Suprapubic skin (tissue), 4 donors: ENCODE measurements at regions not wholly inside any gene's neighbourhood (a gene's known extent, or its start where the extent isn't known, plus 50 kb on each side); places are given as distances from the start of the nearest gene placed in this dataset.

Experiments
- DNase-seq, 2 donors: peaks; one replicate each; pipeline ENCODE4 v3.0.0-alpha.2; 2019; ENCODE audit warnings: low spot score in 2 of 2
- H3K27ac ChIP-seq: fragments of 200-600 bp; sonication (generic); one replicate; pipeline ENCODE4 v1.5.1; 2019
- H3K27me3 ChIP-seq: fragments of 200-600 bp; sonication (generic); one replicate; pipeline ENCODE4 v1.5.1; 2019
- H3K36me3 ChIP-seq: fragments of 200-600 bp; sonication (generic); one replicate; pipeline ENCODE4 v1.5.1; 2019
- H3K4me1 ChIP-seq: fragments of 200-600 bp; sonication (generic); one replicate; pipeline ENCODE4 v1.5.1; 2019
- H3K4me3 ChIP-seq: fragments of 200-600 bp; sonication (generic); one replicate; pipeline ENCODE4 v1.5.1; 2019; ENCODE audit warnings: mild to moderate bottlenecking
- H3K9me3 ChIP-seq: fragments of 200-600 bp; sonication (generic); one replicate; pipeline ENCODE4 v1.5.1; 2019
- CTCF ChIP-seq, 2 donors: fragments of 200-600 bp in 1 of 2; fragments of 450-650 bp in 1 of 2; sonication (generic) in 1 of 2; IDR thresholded peaks; one replicate each; pipeline ENCODE4 v1.5.1; 2016 to 2019; ENCODE audit warnings: antibody characterized with exemption in 2 of 2, mild to moderate bottlenecking in 1 of 2, moderate library complexity in 1 of 2
- EP300 ChIP-seq: sonication (generic); formaldehyde crosslinking; IDR thresholded peaks from one replicate; pipeline ENCODE4 v1.6.1; 2017; ENCODE audit warnings: antibody characterized with exemption
- POLR2A ChIP-seq, 2 donors: fragments of 450-650 bp; IDR thresholded peaks; one replicate each; pipeline ENCODE4 v1.6.1; 2017; ENCODE audit warnings: antibody characterized with exemption in 2 of 2, mild to moderate bottlenecking in 2 of 2, moderate library complexity in 2 of 2
- POLR2AphosphoS5 ChIP-seq, 3 donors: sonication (generic); formaldehyde crosslinking; IDR thresholded peaks; one replicate each; pipeline ENCODE4 v1.6.1; 2017; ENCODE audit warnings: antibody characterized with exemption in 3 of 3
- WGBS: methylation state at CpG from one replicate; pipeline ENCODE4 v1.1.5; 2018; 5-methylcytosine and 5-hydroxymethylcytosine counted together

- no peak for TF ChIP-seq POLR2A (IDR thresholded peaks at IDR 0.05)
- TF ChIP-seq POLR2AphosphoS5 (IDR thresholded peaks at IDR 0.05), result no peak
- TF ChIP-seq EP300, result no peak
- no peak for TF ChIP-seq CTCF (IDR thresholded peaks at IDR 0.05)
- no peak for DNase-seq
- H3K27ac ChIP-seq, result no peak overlapping the region
- H3K27me3 ChIP-seq, result no peaks in the 10 kb centered on the region
- no peaks in the 10 kb centered on the region for H3K4me1 ChIP-seq
- 61% methylated on average over 1 of the region's 1 CpG for WGBS
- no peaks in the 10 kb centered on the region for H3K9me3 ChIP-seq
- no peak overlapping the region for H3K4me3 ChIP-seq
- no peaks in the 10 kb centered on the region for H3K36me3 ChIP-seq
Measured at GRCh38 chrX:30979271-30979670, 90.2 kb upstream of the TAB3 start.

GRCh38 chrX:30975467-30975866 lies 86.4 kb upstream of the TAB3 start:
- Histone ChIP-seq H3K27ac (no peak overlapping the region), H3K36me3 (no peaks in the 10 kb centered on the region), H3K4me3 (no peak overlapping the region), H3K9me3 (no peaks in the 10 kb centered on the region), H3K4me1 (no peaks in the 10 kb centered on the region), H3K27me3 (no peaks in the 10 kb centered on the region)
- no peak for DNase-seq
- TF ChIP-seq EP300 (no peak), CTCF (IDR thresholded peaks at IDR 0.05) (no peak), POLR2AphosphoS5 (IDR thresholded peaks at IDR 0.05) (no peak), POLR2A (IDR thresholded peaks at IDR 0.05) (no peak)

- H3K36me3 ChIP-seq, result no peaks in the 10 kb centered on the region
- no peak overlapping the region for H3K4me3 ChIP-seq
- H3K9me3 ChIP-seq, result no peaks in the 10 kb centered on the region
- H3K4me1 ChIP-seq, result no peaks in the 10 kb centered on the region
- WGBS, result 68% methylated on average over 5 of the region's 5 CpGs
- no peak for DNase-seq
- TF ChIP-seq POLR2A (IDR thresholded peaks at IDR 0.05) (no peak), CTCF (IDR thresholded peaks at IDR 0.05) (no peak), EP300 (no peak), POLR2AphosphoS5 (IDR thresholded peaks at IDR 0.05) (no peak)
- no peak overlapping the region for H3K27ac ChIP-seq
- H3K27me3 ChIP-seq, result no peaks in the 10 kb centered on the region
Measured at GRCh38 chrX:30973784-30974427, 84.9 kb upstream of the TAB3 start.

- H3K36me3 ChIP-seq, result no peaks in the 10 kb centered on the region
- 20% methylated on average over 10 of the region's 10 CpGs for WGBS
- H3K4me3 ChIP-seq, result peak overlapping the region; percentile 20
- H3K4me1 ChIP-seq, result no peaks in the 10 kb centered on the region
- H3K27me3 ChIP-seq, result no peaks in the 10 kb centered on the region
- H3K9me3 ChIP-seq, result no peaks in the 10 kb centered on the region
- H3K27ac ChIP-seq, result no peak overlapping the region
- TF ChIP-seq POLR2A (IDR thresholded peaks at IDR 0.05) (no peak), POLR2AphosphoS5 (IDR thresholded peaks at IDR 0.05) (no peak), EP300 (no peak), CTCF (IDR thresholded peaks at IDR 0.05) (peak; percentile 37 to 46)
- DNase-seq, result no peak
Measured at GRCh38 chrX:30971774-30972603, 82.9 kb upstream of the TAB3 start.

GRCh38 chrX:30967516-30967915 lies 78.5 kb upstream of the TAB3 start:
- no peaks in the 10 kb centered on the region for H3K9me3 ChIP-seq
- WGBS, result 67% methylated on average over 4 of the region's 4 CpGs
- TF ChIP-seq POLR2AphosphoS5 (IDR thresholded peaks at IDR 0.05), result no peak
- no peak for TF ChIP-seq POLR2A (IDR thresholded peaks at IDR 0.05)
- no peak for TF ChIP-seq CTCF (IDR thresholded peaks at IDR 0.05)
- TF ChIP-seq EP300, result no peak

More at GRCh38 chrX:30967516-30967915, 78.5 kb upstream of the TAB3 start:
- DNase-seq, result no peak
- Histone ChIP-seq H3K27me3 (no peaks in the 10 kb centered on the region), H3K4me3 (no peak overlapping the region), H3K27ac (no peak overlapping the region), H3K4me1 (no peaks in the 10 kb centered on the region), H3K36me3 (no peaks in the 10 kb centered on the region)
